Activated CD8-positive, alpha-beta memory T cell treated with anti-CD3 and anti-CD28 coated beads, Interleukin-2, amount 50 U/mL, for 24 hours (primary cell): ENCODE measurements at regions not wholly inside any gene's neighbourhood (a gene's known extent, or its start where the extent isn't known, plus 50 kb on each side); places are given as distances from the start of the nearest gene placed in this dataset.

Experiments used
- DNase-seq: peaks from one replicate; pipeline ENCODE4 v3.0.0-alpha.2; 2020; ENCODE audit errors: extremely low read depth

DNA sequence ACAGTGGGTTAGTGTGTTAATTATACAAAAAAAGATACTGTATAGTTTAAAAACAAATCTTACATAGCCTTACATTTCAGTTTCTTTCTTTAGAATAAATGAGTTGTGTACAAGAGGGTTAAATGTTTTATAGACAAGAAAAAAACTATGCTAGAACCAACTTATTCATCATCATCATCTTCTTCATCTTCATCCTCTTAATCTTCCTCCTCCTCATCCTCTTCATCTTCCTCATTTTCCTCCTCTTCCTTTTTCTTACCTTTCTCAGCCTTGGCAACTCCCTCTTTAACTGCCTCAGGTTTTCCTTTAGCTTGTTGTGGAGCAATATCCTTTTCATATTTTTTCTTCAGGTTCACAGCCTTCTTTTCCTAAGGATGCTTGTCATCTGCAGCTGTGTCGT is 53.7 kb downstream of the RPS12 start:
- no peak for DNase-seq

- DNase-seq, result no peak
Measured at GRCh38 chr6:132872923-132873322, 58.6 kb downstream of the RPS12 start.

- no peak for DNase-seq
Measured at GRCh38 chr6:132877003-132877402, 62.6 kb downstream of the RPS12 start.

GRCh38 chr6:132887204-132887603 is 72.8 kb downstream of the RPS12 start:
- no peak for DNase-seq

DNA sequence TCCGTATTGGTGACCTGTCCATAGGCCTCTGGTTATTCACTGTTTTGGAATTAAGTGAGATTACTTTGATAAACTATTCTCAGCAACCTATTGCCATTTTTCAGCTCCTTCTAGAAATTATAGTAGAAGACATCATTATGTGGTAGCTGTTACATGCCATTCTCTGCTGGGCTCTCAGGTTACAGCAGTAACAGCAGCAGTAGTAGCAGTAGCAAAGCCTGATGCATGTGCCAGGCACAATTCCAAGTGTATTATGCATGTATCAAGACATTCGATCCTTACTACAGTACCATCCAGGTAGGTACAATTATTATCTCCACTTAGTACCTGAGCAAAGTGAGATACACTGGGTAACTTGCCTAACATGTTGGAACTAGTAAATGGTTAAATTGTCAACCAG is 74.3 kb downstream of the RPS12 start:
- no peak for DNase-seq

GRCh38 chr6:132892929-132893771 is 78.8 kb downstream of the RPS12 start:
- DNase-seq, result no peak

- DNase-seq, result no peak
Measured at GRCh38 chr6:132893772-132894490, 79.6 kb downstream of the RPS12 start.

DNA sequence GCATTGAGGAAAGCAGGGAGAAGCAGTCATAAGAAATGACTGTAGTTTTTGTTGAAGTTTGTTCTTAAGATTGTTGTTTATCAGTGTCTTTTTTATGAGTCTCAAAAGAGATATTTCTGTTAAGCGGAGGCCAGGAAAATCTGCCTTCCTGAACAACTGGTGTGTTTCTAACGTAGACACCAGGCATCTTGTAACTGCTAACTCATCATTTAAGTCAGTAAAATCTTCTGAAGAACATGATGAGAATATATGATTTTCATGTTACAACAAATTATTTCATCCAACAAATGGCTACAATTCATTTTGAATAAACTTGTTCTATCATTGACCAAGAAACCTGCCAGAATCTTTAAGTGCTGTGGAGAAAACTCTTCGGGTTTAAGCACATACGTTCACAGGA is 84.0 kb downstream of the RPS12 start:
- DNase-seq, result no peak

- no peak for DNase-seq
Measured at GRCh38 chr6:132900849-132901248, 86.5 kb downstream of the RPS12 start.

DNA sequence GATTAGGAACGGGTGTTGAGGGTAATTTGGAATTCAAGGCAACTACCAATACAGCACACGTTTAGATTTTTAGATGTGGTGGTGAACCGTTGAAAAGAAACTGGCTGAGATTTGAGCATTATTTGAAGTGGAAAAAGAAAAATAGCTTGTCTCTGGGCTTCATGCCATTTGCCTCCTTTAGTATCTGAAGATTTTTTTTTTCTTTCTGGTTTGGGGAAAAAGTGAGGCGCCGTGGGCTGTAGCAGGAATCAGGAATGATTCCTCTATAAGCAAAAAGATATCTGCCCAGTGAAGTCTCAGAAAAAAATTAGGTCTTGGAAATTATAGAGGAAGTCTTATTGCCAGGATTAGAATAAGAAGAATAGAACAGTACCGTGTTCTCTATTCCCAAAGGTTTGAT is 88.5 kb downstream of the RPS12 start:
- no peak for DNase-seq

DNA sequence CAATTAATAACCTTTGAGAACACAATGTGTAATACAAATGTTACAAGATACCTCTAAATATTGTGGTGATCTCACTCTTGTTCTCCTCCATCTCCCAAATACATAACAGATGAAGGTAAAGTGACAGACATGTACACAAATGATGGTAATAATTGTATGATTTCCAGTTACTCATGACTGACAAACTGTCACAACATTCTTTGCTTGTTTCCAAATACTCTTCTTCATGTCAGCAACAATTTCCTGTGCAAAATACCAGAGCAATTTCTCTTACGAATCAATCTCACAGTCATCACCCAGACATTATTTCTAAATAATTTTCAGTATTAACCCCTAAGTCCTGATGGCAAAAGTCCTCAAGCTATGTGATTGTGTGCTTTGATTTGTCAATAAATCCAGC is 92.9 kb downstream of the RPS12 start:
- no peak for DNase-seq

DNA sequence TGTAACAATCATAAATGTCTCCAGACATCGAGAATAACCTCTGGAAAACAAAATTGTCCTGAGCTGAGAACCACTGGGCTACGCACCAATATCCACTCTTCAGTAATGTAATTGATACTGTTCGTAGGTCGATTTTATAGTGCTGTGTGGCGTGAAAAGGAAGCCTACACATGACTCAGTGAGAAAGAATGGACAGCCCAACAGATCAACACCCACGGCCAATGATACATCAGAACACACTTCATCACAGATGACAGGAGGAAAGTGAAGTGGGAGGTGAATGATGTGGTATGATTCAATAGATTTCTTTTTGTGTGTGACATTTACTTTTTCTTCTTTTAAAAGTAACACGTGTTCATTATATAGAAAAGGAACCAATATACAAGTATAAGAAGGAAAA is 93.5 kb downstream of the RPS12 start:
- no peak for DNase-seq

- DNase-seq, result no peak
Measured at GRCh38 chr6:132909742-132910141, 95.4 kb downstream of the RPS12 start.

GRCh38 chr6:132910759-132911158 is 96.4 kb downstream of the RPS12 start:
- DNase-seq, result no peak

DNA sequence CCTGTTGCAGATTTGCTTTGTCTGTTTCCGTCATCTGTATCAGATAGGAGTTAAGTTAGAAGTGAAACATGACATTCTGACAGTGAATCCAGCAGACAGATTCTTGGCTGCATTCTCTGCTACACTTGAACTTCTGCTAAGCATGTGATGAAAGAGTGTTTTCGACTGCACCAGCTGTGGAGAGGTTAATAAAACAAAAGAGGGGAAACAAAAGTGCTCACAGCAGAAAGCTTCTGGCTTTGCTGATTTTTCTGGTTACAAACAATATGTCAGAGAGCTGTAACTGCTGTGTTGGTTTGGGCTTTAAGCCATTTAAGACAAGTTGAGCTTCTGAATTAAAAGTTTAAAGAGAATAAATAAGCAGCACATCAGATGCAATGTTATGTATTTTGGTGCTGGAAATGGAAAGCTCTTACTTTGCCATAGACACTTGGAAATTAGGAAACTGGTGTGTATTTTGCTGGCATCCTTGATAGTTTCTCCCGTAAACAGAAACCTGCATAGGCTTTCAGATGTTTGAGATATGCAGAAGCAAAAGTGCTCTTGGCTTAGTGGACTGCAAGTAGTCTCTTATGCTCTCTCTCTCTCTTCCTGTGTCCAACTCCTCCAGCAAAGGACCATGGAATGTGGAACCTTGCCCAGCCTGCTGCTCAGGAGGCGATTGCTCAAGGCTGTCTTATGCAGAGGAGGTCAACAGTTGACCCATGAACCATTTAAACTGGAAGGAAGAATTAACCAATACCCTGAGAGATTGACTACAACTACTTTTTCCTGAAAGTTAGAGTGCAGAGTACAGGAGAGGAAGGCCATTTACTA is 104.9 kb downstream of the RPS12 start:
- DNase-seq, result no peak

- no peak for DNase-seq
Measured at GRCh38 chr6:132927713-132928112, 113.3 kb downstream of the RPS12 start.

- DNase-seq, result no peak
Measured at GRCh38 chr6:132929141-132929540, 114.8 kb downstream of the RPS12 start.

GRCh38 chr6:132931313-132931712 is 116.9 kb downstream of the RPS12 start:
- no peak for DNase-seq

- DNase-seq, result no peak
Measured at GRCh38 chr6:132931936-132932514, 117.7 kb downstream of the RPS12 start.

- no peak for DNase-seq
Measured at GRCh38 chr6:132932588-132932987, 118.2 kb downstream of the RPS12 start.

- DNase-seq, result no peak
Measured at GRCh38 chr6:132933090-132933489, 118.7 kb downstream of the RPS12 start.

GRCh38 chr6:132934496-132934895 is 120.1 kb downstream of the RPS12 start:
- no peak for DNase-seq
